ENCODE measurements at regions not wholly inside any gene's neighbourhood (a gene's known extent, or its start where the extent isn't known, plus 50 kb on each side); places are given as distances from the start of the nearest gene placed in this dataset.

GRCh38 chr4:122528879-122529278, 72.4 kb upstream of the IL2 start:
- Histone ChIP-seq H3K23me2 (ENCODE audit: low read depth, low read length) (no peaks in the 10 kb centered on the region), H3K9me3 (ENCODE audit: insufficient read depth in 2 of 2, low read depth in 1 of 2, low read length in 1 of 2) (no peaks in the 10 kb centered on the region), H3K4me3 (ENCODE audit: extremely low read depth in 1 of 4, insufficient read depth in 2 of 4, low read depth in 3 of 4, low read length in 4 of 4) (no peak overlapping the region), H3K79me1 (ENCODE audit: low read depth, low read length) (no peaks in the 10 kb centered on the region), H4K5ac (ENCODE audit: insufficient read length, low read depth, low read length) (no peak overlapping the region), H4K91ac (replicated peaks; ENCODE audit: insufficient read length, low read length) (no peak overlapping the region), H3K36me3 (ENCODE audit: control insufficient read depth in 2 of 4, insufficient read depth in 4 of 4, low read length in 3 of 4) (no peaks in the 10 kb centered on the region), H3K56ac (replicated peaks; ENCODE audit: insufficient read length, low read depth, low read length) (no peak overlapping the region), H2BK12ac (ENCODE audit: low read depth, low read length) (no peak overlapping the region), H3K18ac (ENCODE audit: extremely low read depth, low read length) (no peak overlapping the region), H3K27ac (ENCODE audit: low read depth, low read length) (no peak overlapping the region), H4K8ac (ENCODE audit: extremely low read depth, insufficient read depth, low read length) (no peak overlapping the region), H2AK5ac (ENCODE audit: low read depth, low read length) (no peak overlapping the region), H3K4me1 (replicated peaks in 1 of 4; ENCODE audit: control insufficient read depth in 3 of 4, insufficient read depth in 4 of 4, low read length in 3 of 4) (no peaks in the 10 kb centered on the region), H4K20me1 (replicated peaks in 1 of 2; ENCODE audit: control insufficient read depth in 1 of 2, insufficient read depth in 2 of 2, low read length in 2 of 2) (no peaks in the 10 kb centered on the region), H3K27me3 (replicated peaks in 1 of 4; ENCODE audit: control insufficient read depth in 3 of 4, extremely low read depth in 1 of 4, insufficient read depth in 3 of 4, low read length in 3 of 4) (peaks cover 0 to 1% (median 0%) of the 10 kb centered on the region in 4 experiments; a peak in 1 of 7 replicates), H2AFZ (ENCODE audit: low read length) (no peak overlapping the region), H2BK5ac (ENCODE audit: low read depth, low read length) (no peak overlapping the region), H2BK20ac (ENCODE audit: low read length) (no peak overlapping the region), H3K79me2 (ENCODE audit: control insufficient read depth in 1 of 2, insufficient read depth in 2 of 2, low read length in 2 of 2) (no peaks in the 10 kb centered on the region), H3K4me2 (ENCODE audit: insufficient read depth in 1 of 2, low read depth in 2 of 2, low read length in 2 of 2) (no peak overlapping the region), H3K23ac (ENCODE audit: insufficient read length) (no peak overlapping the region), H3K14ac (ENCODE audit: insufficient read length) (no peak overlapping the region), H2BK15ac (ENCODE audit: low read length) (no peak overlapping the region), H3K9ac (replicated peaks in 1 of 4; ENCODE audit: extremely low read depth in 1 of 4, low read depth in 3 of 4, low read length in 3 of 4) (no peak overlapping the region), H3K4ac (replicated peaks; ENCODE audit: insufficient read length, low read depth, low read length) (no peak overlapping the region), H2BK120ac (replicated peaks; ENCODE audit: low read depth, low read length) (no peak overlapping the region)
- DNase-seq (ENCODE audit: low read depth in 1 of 2, low spot score in 2 of 2) (no peak), FAIRE-seq (no peak)
- 91% methylated on average over 3 of the region's 3 CpGs; no CpG with 5 or more reads in 1 of the 2 experiments for WGBS, 2 experiments (ENCODE audit: extremely low coverage in 1 of 2, insufficient coverage in 1 of 2, insufficient read length in 1 of 2, insufficient replicate concordance in 2 of 2, low coverage in 1 of 2, low lambda C conversion rate in 2 of 2, missing lambda C conversion rate in 1 of 2)
- ChIA-PET CTCF (ENCODE audit: partially characterized antibody) (no interaction called here), POLR2A (ENCODE audit: partially characterized antibody) (no interaction called here)
- TF ChIP-seq SAP30 (IDR thresholded peaks at IDR 0.05; ENCODE audit: insufficient read depth, insufficient replicate concordance, low read length) (no peak), KDM1A (IDR thresholded peaks at IDR 0.05; ENCODE audit: borderline replicate concordance, low read length) (no peak), CTBP2 (IDR thresholded peaks at IDR 0.05; ENCODE audit: borderline replicate concordance, insufficient read depth, insufficient read length, low read length) (no peak), ASH2L (IDR thresholded peaks at IDR 0.05; ENCODE audit: low read length) (no peak), TBP (IDR thresholded peaks at IDR 0.05; ENCODE audit: low read depth, low read length) (no peak)
